Kidney (tissue), 13 donors: ENCODE measurements at regions not wholly inside any gene's neighbourhood (a gene's known extent, or its start where the extent isn't known, plus 50 kb on each side); places are given as distances from the start of the nearest gene placed in this dataset.

Experiments
- DNase-seq, 5 donors: peaks; one replicate each; pipeline ENCODE4 v3.0.0-alpha.2; 2013 to 2020
- FAIRE-seq: peaks from 2 replicates; lab custom pipeline; 2012; peaks lifted over from hg19 to GRCh38; lab: Jason Lieb, UNC
- H3K27ac ChIP-seq, 2 donors: one replicate each; pipeline ENCODE4 v1.7.0; 2013; ENCODE audit warnings: low read depth in 2 of 2, low read length in 2 of 2, inconsistent platforms in 1 of 2
- H3K27me3 ChIP-seq: one replicate; pipeline ENCODE4 v1.7.1; 2013; ENCODE audit warnings: low read length, inconsistent platforms; ENCODE audit not compliant: control insufficient read depth, insufficient read depth
- H3K36me3 ChIP-seq, 3 donors: one replicate each; pipeline versions ENCODE4 v1.7.0 to v1.7.1; 2013; ENCODE audit warnings: low read length in 3 of 3, control low read depth in 1 of 3, inconsistent platforms in 1 of 3; ENCODE audit not compliant: insufficient read depth in 3 of 3, control insufficient read depth in 2 of 3
- H3K4me1 ChIP-seq, 3 donors: one replicate each; pipeline versions ENCODE4 v1.7.0 to v1.7.1; 2013; ENCODE audit warnings: low read length in 3 of 3, inconsistent platforms in 1 of 3, low read depth in 1 of 3; ENCODE audit not compliant: control insufficient read depth in 2 of 3, insufficient read depth in 2 of 3
- H3K4me3 ChIP-seq, 3 donors: one replicate each; pipeline versions ENCODE4 v1.7.0 to v1.8.1; 2013; ENCODE audit warnings: low read length in 3 of 3, control low read depth in 1 of 3, inconsistent platforms in 1 of 3
- H3K9ac ChIP-seq, 3 donors: one replicate each; pipeline versions ENCODE4 v1.7.0 to v1.7.1; 2013; ENCODE audit warnings: low read length in 3 of 3, control low read depth in 1 of 3, inconsistent platforms in 1 of 3
- H3K9me3 ChIP-seq, 3 donors: one replicate each; pipeline versions ENCODE4 v1.7.0 to v1.7.1; 2013; ENCODE audit warnings: low read length in 3 of 3, control low read depth in 1 of 3, inconsistent platforms in 1 of 3; ENCODE audit not compliant: control insufficient read depth in 2 of 3, insufficient read depth in 1 of 3
- CTCF ChIP-seq: IDR thresholded peaks from 3 replicates; pipeline ENCODE4 v1.5.1; 2012; ENCODE audit warnings: mild to moderate bottlenecking, moderate library complexity, borderline replicate concordance; ENCODE audit not compliant: insufficient read depth; ENCODE audit errors: extremely low read depth
- intact Hi-C: fragments of 100-400 bp; cut with DNase I; formaldehyde crosslinking; loops from one replicate; pipeline ENCODE4 v1.11.1; 2022
- donor health status: control.
- donor health status: control.
- donor health status: control.
- donor health status: control.
- donor health status: control.
- donor health status: DM: yes; HTN: yes; CAD: no.
- donor health status: Normal renal cell carcinoma (clear cell type).

- no peak overlapping the region for H3K27ac ChIP-seq
- H3K9me3 ChIP-seq: no peaks in the 10 kb centered on the region
- DNase-seq (no peak), FAIRE-seq (no peak)
- no peaks in the 10 kb centered on the region for H3K27me3 ChIP-seq
- H3K4me1 ChIP-seq: no peaks in the 10 kb centered on the region
- intact Hi-C loops: no loop called here
- H3K36me3 ChIP-seq: no peaks in the 10 kb centered on the region
- H3K4me3 ChIP-seq: no peak overlapping the region
- no peak overlapping the region for H3K9ac ChIP-seq
- TF ChIP-seq CTCF: no peak
Observed at GRCh38 chr20:55116598-55116997, 641.2 kb downstream of the DOK5 start.

- FAIRE-seq (no peak), DNase-seq (no peak)
- no peaks in the 10 kb centered on the region for H3K36me3 ChIP-seq
- no peak for TF ChIP-seq CTCF
- intact Hi-C loops: no loop called here
- H3K4me1 ChIP-seq: no peaks in the 10 kb centered on the region
- no peak overlapping the region for H3K9ac ChIP-seq
- no peak overlapping the region for H3K4me3 ChIP-seq
- no peaks in the 10 kb centered on the region for H3K27me3 ChIP-seq
- H3K27ac ChIP-seq: no peak overlapping the region
- no peaks in the 10 kb centered on the region for H3K9me3 ChIP-seq
Observed at GRCh38 chr20:55103188-55103587, 627.8 kb downstream of the DOK5 start.

GRCh38 chr20:55099251-55099650, 623.9 kb downstream of the DOK5 start:
- FAIRE-seq (no peak), DNase-seq (no peak)
- TF ChIP-seq CTCF: no peak
- no peaks in the 10 kb centered on the region for H3K9me3 ChIP-seq
- H3K4me1 ChIP-seq: peaks cover 0 to 3% (median 0%) of the 10 kb centered on the region in 3 donors
- no peak overlapping the region for H3K27ac ChIP-seq
- H3K27me3 ChIP-seq: no peaks in the 10 kb centered on the region
- no peaks in the 10 kb centered on the region for H3K36me3 ChIP-seq
- no peak overlapping the region for H3K9ac ChIP-seq
- H3K4me3 ChIP-seq: no peak overlapping the region
- intact Hi-C loops: no loop called here

- Histone ChIP-seq H3K27ac (no peak overlapping the region), H3K9me3 (no peaks in the 10 kb centered on the region), H3K4me3 (no peak overlapping the region), H3K4me1 (peaks cover 0 to 3% (median 0%) of the 10 kb centered on the region in 3 donors), H3K27me3 (no peaks in the 10 kb centered on the region), H3K9ac (no peak overlapping the region), H3K36me3 (no peaks in the 10 kb centered on the region)
- DNase-seq: no peak
- intact Hi-C loops: no loop called here
- no peak for TF ChIP-seq CTCF
- FAIRE-seq: no peak
Observed at GRCh38 chr20:55097621-55098020, 622.2 kb downstream of the DOK5 start.
